NOMO-1 (cell line): ENCODE measurements at regions not wholly inside any gene's neighbourhood (a gene's known extent, or its start where the extent isn't known, plus 50 kb on each side); places are given as distances from the start of the nearest gene placed in this dataset.

Experiments
- DNase-seq, 2 experiments: peaks; one replicate each; lab custom pipeline; 2025; ENCODE audit not compliant: unreplicated experiment in 2 of 2; lab: John Stamatoyannopoulos, UW

- no peak for DNase-seq
Measured at GRCh38 chr10:10279906-10280305, 737.8 kb upstream of the CELF2 start.

- DNase-seq: no peak
Measured at GRCh38 chr10:10292501-10292900, 725.2 kb upstream of the CELF2 start.

GRCh38 chr10:10293041-10293440 is 724.6 kb upstream of the CELF2 start:
- DNase-seq: no peak

- no peak for DNase-seq
Measured at GRCh38 chr10:10293481-10293951, 724.2 kb upstream of the CELF2 start.

DNA sequence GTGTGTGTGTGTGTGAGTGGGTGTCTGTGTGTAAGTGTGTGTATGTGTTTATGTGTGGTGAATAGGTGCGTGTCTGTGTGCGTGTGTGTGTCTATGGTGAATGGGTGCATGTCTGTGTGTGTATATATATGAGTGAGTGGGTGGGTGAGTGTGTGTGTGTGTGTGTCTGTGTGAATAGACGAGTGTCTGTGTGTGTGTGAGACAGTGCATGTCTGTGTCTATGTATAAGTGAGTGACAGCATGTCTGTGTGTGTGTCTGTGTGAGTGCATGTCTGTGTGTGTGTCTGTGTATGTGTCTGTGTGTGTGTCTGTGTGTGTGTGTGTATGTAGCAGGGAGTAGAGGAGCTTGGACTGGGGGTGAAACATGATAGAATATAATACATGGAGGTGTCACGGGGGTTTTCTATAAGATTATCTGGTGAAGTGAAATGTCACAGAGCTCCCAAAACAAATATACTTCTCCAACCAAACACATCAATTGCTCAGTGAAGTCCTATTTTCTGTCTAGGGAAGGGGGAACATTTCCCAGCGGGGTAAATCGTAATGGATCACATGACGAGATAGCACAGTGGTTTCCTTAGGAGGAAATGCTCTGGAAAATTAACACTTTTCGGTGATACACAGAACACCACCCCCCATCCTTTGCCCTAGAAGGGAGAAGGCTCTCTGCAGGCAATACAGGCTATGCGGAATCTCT is 723.3 kb upstream of the CELF2 start:
- DNase-seq: no peak

DNA sequence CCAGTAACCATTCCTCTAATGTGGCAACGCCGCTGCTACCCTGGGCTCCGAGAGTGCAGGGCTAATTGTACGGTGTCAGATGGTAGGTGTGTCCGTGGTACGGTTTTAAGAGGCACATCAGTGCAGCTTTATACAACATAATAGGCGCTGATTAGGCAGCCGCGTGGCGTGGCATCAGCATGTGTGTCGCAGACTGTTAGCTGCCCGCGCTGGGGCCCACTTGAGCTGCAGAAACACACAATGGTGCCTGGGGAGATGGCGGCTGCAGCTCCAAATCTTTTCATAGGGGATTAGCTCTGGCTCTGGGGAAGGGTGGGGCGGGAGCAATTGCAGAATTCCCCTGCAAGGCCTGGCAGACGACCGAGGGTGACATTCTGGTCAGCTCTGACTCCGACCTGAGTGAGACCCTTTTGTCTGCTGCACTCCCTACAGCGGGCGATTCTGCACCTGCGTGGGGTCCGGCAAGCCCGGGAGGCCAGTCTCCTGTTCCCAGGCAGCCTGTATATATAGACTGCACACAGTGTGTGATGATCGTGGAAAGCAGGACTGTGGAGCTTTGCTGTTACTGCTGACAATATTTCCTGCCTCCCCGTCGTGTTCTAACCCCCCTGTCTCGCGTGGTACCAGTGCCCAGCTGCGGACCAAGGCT is 722.7 kb upstream of the CELF2 start:
- no peak for DNase-seq

DNA sequence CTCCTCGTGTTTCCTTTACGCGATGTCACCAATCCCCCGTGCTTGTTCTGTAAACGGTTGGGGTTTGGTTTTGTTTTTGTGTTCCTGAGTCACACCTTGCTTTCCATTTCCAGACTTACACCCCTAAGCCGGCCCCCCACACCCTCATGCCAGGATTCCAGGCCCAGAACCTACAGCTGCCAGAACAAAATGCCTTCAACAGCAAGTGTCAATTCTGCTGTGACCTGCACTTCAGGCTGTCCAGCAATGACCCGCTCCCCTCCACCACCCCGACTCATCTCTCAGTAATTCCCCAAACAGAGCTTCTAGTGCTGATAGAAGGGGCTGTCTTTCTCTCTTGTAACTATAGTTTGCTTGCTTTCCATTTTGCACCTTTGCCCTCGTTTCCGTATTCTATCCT is 722.1 kb upstream of the CELF2 start:
- no peak for DNase-seq

DNA sequence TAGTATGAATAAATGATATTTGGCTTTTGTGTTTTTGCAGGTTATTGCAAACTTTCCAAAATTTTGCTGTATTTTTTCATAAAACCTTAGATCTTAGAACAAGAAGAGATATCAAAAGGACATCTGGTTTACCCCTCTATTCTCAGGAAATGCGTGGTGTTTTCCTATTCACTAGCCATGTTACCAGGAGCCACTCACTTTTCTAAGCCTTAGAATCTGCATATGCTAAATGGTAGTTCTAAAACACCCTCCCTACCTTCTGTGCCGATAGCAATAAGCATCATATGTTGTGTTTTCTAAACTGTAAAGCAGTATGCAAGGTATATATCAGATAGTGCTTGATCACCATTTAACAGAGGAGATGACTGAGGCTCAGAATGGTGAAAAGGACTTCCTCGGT is 715.0 kb upstream of the CELF2 start:
- no peak for DNase-seq

DNA sequence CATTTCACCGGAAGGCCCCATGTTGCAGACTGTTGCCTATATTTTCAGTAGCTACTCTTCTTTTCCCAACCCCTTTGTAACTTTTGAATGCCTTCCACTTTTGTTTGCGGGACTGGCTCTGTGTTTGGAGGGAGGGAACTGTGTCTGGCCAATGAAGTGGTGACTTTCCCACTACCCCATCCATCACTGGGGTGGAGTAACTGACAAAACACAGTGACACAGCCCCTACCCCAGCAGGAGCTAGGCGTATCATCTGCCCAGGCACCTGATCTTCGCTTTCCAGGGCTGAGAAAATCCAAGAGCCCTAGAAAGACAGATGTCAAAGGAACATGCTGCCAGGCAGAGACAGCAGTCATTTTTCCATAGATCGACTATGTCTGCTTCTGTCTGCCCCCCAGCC is 710.6 kb upstream of the CELF2 start:
- DNase-seq: no peak

DNA sequence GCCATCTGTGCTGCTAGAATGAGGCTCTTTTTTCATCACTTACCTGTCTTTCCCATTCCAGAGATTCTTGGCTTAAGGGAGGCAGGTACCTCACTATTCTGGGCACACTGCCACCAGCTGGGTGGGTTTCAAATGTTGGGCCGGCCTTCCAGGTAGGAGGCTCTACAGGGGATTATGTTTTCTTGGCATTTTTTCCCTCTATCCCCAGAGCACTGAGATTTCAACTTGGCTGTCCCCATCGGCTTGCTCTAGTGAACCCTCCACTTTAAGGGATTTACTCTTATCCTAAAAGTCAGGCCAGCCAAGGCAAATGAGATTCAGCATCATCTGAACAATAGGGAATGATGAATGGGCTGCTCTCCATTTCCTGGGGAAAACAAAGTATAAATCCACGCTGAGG is 710.1 kb upstream of the CELF2 start:
- DNase-seq: no peak

- DNase-seq: no peak
Measured at GRCh38 chr10:10310498-10310897, 707.2 kb upstream of the CELF2 start.

GRCh38 chr10:10311966-10312365 is 705.7 kb upstream of the CELF2 start:
- DNase-seq: no peak

- DNase-seq: no peak
Measured at GRCh38 chr10:10313149-10313835, 704.4 kb upstream of the CELF2 start.

DNA sequence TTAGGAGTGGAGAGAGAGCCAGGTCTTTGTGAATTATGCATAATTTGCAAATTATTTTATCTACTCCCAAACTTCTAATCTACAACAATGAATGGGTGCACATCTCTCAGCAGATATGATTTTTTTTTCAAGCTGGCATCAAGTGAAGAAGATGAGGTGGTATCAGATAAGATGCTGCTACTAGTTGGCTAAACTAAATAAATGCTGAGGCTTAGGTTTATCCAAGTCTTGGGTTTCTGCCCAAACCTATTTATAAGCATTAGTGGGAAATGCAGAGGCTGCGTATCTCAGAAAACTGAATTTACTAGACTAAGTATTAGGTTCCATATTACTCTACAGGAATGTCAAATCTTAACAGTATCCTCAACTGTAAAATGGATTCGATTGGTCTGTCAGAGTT is 703.0 kb upstream of the CELF2 start:
- DNase-seq: no peak

- no peak for DNase-seq
Measured at GRCh38 chr10:10315989-10316388, 701.7 kb upstream of the CELF2 start.

- no peak for DNase-seq
Measured at GRCh38 chr10:10317151-10317550, 700.5 kb upstream of the CELF2 start.

DNA sequence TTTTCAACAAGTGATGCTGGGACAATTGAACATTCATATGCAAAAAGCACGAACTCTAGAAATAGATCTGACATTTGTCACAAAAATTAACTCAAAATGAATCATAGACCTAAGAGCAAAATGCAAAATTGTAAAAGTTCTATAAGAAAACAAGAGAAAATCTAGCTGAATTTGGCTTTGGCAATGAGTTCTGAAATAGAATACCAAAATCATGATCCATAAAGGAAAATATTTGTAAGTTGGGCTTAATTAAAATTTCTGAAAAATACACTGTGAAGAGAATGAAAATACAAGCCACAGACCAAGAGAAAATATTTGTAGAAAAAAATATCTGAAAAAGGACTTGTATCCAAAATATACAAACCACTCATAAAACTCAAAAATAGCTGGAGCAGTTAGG is 698.8 kb upstream of the CELF2 start:
- no peak for DNase-seq

GRCh38 chr10:10320956-10321355 is 696.7 kb upstream of the CELF2 start:
- DNase-seq: no peak

- DNase-seq: no peak
Measured at GRCh38 chr10:10326116-10326515, 691.6 kb upstream of the CELF2 start.

- no peak for DNase-seq
Measured at GRCh38 chr10:10327934-10328333, 689.7 kb upstream of the CELF2 start.

DNA sequence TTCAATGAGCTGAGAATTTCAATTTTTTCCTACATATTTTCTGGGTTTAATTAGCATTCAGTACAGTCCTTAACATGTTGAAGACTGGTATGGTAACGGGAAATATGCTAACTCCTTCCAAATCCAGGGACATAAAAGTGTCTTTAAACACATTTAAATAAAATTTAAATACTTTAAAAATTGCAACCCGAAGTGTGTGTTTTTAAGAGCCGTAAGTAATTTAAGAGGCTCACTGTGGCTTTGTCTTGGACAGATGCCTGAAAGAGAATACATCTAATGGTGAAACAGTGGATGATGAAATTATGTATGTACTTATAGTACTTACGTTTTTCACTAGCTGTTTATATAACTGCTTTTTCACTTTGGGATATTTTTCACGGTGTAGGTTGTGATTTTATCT is 687.3 kb upstream of the CELF2 start:
- no peak for DNase-seq

DNA sequence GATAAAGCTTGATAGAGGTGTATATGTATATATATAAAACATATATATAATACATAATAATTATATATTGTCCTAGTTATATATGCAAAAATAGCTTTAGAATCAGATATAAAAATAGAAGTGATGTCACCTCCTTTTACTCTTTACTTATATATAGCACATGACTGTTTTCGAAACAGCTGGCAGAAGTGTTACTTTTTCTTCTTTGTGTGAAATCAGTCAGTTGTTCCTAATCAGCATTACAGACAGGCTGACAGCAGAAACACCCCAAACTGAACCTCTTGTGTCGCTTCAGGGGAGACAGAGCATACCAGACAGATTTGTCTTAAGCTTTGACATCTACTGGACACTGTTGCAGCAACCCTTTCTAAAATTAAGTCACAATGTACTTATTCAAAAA is 684.9 kb upstream of the CELF2 start:
- no peak for DNase-seq
